Neutrophil (primary cell): ENCODE measurements at regions not wholly inside any gene's neighbourhood (a gene's known extent, or its start where the extent isn't known, plus 50 kb on each side); places are given as distances from the start of the nearest gene placed in this dataset.

Experiments
- H3K27ac ChIP-seq: fragments of 200-600 bp; sonication (generic); 2 replicates; pipeline ENCODE4 v1.5.1; 2016; ENCODE audit warnings: mild to moderate bottlenecking, moderate library complexity
- H3K27me3 ChIP-seq: fragments of 200-600 bp; sonication (generic); 2 replicates; pipeline ENCODE4 v1.6.0; 2016; ENCODE audit warnings: mild to moderate bottlenecking
- H3K36me3 ChIP-seq: fragments of 200-600 bp; sonication (generic); 2 replicates; pipeline ENCODE4 v1.5.1; 2017
- H3K4me1 ChIP-seq, 2 experiments: fragments of 200-600 bp in 1 of 2; sonication (generic) in 1 of 2; 1 replicate in 1 of 2; 2 replicates in 1 of 2; pipeline versions ENCODE4 v1.5.1 to v1.6.1; 2013 to 2016; ENCODE audit warnings: low read depth in 1 of 2, low read length in 1 of 2, mild to moderate bottlenecking in 1 of 2, moderate library complexity in 1 of 2; ENCODE audit not compliant: control insufficient read depth in 1 of 2, insufficient read depth in 1 of 2
- H3K4me3 ChIP-seq, 2 experiments: fragments of 200-600 bp in 1 of 2; sonication (generic) in 1 of 2; 1 replicate in 1 of 2; 2 replicates in 1 of 2; pipeline ENCODE4 v1.5.1; 2013 to 2016; ENCODE audit warnings: low read depth in 1 of 2, low read length in 1 of 2, mild to moderate bottlenecking in 1 of 2, moderate library complexity in 1 of 2
- H3K9me3 ChIP-seq: fragments of 200-600 bp; sonication (generic); 2 replicates; pipeline ENCODE4 v1.5.1; 2016
- CTCF ChIP-seq: fragments of 200-600 bp; sonication (generic); IDR thresholded peaks from 2 replicates; pipeline ENCODE4 v1.5.1; 2016; ENCODE audit warnings: antibody characterized with exemption

GRCh38 chr19:28585796-28586195, 627.2 kb downstream of the UQCRFS1 start:
- Histone ChIP-seq H3K4me3 (no peak overlapping the region), H3K9me3 (no peaks in the 10 kb centered on the region), H3K4me1 (no peaks in the 10 kb centered on the region), H3K27ac (no peak overlapping the region), H3K36me3 (no peaks in the 10 kb centered on the region), H3K27me3 (no peaks in the 10 kb centered on the region)
- TF ChIP-seq CTCF: no peak

- TF ChIP-seq CTCF: no peak
- no peaks in the 10 kb centered on the region for H3K36me3 ChIP-seq
- H3K4me1 ChIP-seq: no peaks in the 10 kb centered on the region
- H3K9me3 ChIP-seq: no peaks in the 10 kb centered on the region
- no peaks in the 10 kb centered on the region for H3K27me3 ChIP-seq
- H3K4me3 ChIP-seq: no peak overlapping the region
- H3K27ac ChIP-seq: no peak overlapping the region
These were observed 629.2 kb downstream of the UQCRFS1 start for GRCh38 chr19:28583713-28584112.

GRCh38 chr19:28583242-28583641, 629.7 kb downstream of the UQCRFS1 start:
- H3K9me3 ChIP-seq: no peaks in the 10 kb centered on the region
- H3K4me3 ChIP-seq: no peak overlapping the region
- no peaks in the 10 kb centered on the region for H3K4me1 ChIP-seq
- H3K36me3 ChIP-seq: no peaks in the 10 kb centered on the region
- H3K27me3 ChIP-seq: no peaks in the 10 kb centered on the region
- no peak overlapping the region for H3K27ac ChIP-seq
- no peak for TF ChIP-seq CTCF

GRCh38 chr19:28582796-28583195, 630.2 kb downstream of the UQCRFS1 start:
- TF ChIP-seq CTCF: no peak
- H3K9me3 ChIP-seq: no peaks in the 10 kb centered on the region

GRCh38 chr19:28582344-28582743, 630.6 kb downstream of the UQCRFS1 start:
- H3K4me3 ChIP-seq: no peak overlapping the region
- H3K27ac ChIP-seq: no peak overlapping the region
- H3K4me1 ChIP-seq: no peaks in the 10 kb centered on the region
- TF ChIP-seq CTCF: no peak
- no peaks in the 10 kb centered on the region for H3K36me3 ChIP-seq
- H3K9me3 ChIP-seq: no peaks in the 10 kb centered on the region
- no peaks in the 10 kb centered on the region for H3K27me3 ChIP-seq

More at GRCh38 chr19:28582796-28583195, 630.2 kb downstream of the UQCRFS1 start:
- H3K27me3 ChIP-seq: no peaks in the 10 kb centered on the region
- H3K4me1 ChIP-seq: no peaks in the 10 kb centered on the region
- H3K27ac ChIP-seq: no peak overlapping the region
- H3K4me3 ChIP-seq: no peak overlapping the region
- H3K36me3 ChIP-seq: no peaks in the 10 kb centered on the region

- TF ChIP-seq CTCF: no peak
These were observed 631.5 kb downstream of the UQCRFS1 start for GRCh38 chr19:28581468-28581770.

More at GRCh38 chr19:28581468-28581770, 631.5 kb downstream of the UQCRFS1 start:
- no peaks in the 10 kb centered on the region for H3K36me3 ChIP-seq
- no peaks in the 10 kb centered on the region for H3K9me3 ChIP-seq
- H3K4me3 ChIP-seq: no peak overlapping the region
- no peaks in the 10 kb centered on the region for H3K27me3 ChIP-seq
- no peak overlapping the region for H3K27ac ChIP-seq
- no peaks in the 10 kb centered on the region for H3K4me1 ChIP-seq
